ENCODE measurements at regions not wholly inside any gene's neighbourhood (a gene's known extent, or its start where the extent isn't known, plus 50 kb on each side); places are given as distances from the start of the nearest gene placed in this dataset.

DNA sequence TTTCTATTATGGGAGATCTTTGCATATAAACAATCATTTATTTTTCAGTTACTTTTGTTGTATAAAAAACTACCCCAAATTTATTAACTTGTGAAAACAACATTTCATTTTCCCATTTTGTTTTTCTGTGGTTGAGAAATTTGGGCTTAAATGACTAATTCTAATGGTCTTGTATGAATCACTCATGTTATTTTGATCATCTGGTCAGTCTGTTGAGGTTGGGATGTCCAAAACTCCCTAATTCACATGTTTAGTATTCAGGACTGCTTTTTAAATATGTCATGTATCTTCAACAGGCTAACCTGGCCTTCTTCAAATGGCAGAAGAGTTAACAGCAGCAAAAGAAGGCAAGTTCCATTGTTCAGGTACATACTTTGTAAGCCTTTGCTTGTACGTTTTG, 788.1 kb downstream of the TRIB2 start:
- TF ChIP-seq POLR2AphosphoS5 (IDR thresholded peaks at IDR 0.05) (no peak), POLR2A (IDR thresholded peaks at IDR 0.05) (no peak), EP300 (IDR thresholded peaks at IDR 0.05; ENCODE audit: low read depth) (no peak)
- TF ChIP-seq, protein P1, sequence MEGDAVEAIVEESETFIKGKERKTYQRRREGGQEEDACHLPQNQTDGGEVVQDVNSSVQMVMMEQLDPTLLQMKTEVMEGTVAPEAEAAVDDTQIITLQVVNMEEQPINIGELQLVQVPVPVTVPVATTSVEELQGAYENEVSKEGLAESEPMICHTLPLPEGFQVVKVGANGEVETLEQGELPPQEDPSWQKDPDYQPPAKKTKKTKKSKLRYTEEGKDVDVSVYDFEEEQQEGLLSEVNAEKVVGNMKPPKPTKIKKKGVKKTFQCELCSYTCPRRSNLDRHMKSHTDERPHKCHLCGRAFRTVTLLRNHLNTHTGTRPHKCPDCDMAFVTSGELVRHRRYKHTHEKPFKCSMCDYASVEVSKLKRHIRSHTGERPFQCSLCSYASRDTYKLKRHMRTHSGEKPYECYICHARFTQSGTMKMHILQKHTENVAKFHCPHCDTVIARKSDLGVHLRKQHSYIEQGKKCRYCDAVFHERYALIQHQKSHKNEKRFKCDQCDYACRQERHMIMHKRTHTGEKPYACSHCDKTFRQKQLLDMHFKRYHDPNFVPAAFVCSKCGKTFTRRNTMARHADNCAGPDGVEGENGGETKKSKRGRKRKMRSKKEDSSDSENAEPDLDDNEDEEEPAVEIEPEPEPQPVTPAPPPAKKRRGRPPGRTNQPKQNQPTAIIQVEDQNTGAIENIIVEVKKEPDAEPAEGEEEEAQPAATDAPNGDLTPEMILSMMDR (IDR thresholded peaks at IDR 0.05): no peak
